ENCODE measurements at regions not wholly inside any gene's neighbourhood (a gene's known extent, or its start where the extent isn't known, plus 50 kb on each side); places are given as distances from the start of the nearest gene placed in this dataset.

DNA sequence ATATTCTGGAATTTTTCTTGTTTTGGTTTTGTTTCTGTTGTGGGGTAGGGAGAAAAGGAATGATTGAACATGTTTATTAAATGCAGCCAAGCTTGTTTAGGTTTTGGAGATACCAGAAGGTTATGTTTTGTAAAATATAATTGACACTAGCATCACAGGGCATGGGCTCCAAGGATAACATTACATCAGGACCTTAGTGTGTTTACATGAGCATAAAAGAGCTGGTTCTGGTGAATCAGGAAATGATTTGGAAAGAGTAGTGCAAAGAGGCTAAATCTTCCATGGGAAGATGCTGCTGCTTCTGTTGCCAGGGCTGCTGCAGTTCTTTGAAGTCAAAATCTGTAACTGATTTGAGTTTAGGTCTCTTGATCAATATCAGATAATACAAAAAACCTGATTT is 118.7 kb downstream of the ETNK1 start (continued):
- no peak for TF ChIP-seq REST (IDR thresholded peaks at IDR 0.05)
- TF ChIP-seq NR2F2 (IDR thresholded peaks at IDR 0.05): no peak
- no peak for TF ChIP-seq GABPA (IDR thresholded peaks at IDR 0.05 in 1 of 2, conservative IDR thresholded peaks at IDR 0.05 in 1 of 2)
- no peak for TF ChIP-seq YY1 (IDR thresholded peaks at IDR 0.05)
- TF ChIP-seq RXRA (IDR thresholded peaks at IDR 0.05): no peak

DNA sequence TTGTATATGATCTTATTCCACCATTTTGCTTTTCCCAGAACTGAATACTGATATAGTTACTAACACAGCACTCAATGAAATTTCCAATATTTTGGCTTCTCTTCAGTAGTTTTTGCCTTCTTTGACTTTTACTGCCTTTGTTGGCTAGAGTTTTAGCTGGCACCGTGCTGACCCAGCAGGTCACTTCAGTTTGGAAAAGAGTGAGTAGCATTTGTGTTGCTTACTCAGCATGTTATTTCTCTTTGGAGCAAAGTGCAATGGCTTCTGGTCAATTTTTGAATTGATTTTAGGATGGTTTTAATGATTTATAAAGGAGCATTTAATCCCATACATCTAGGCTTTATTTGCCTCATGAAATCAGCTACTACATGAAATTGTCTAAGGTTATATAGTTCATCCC is 119.2 kb downstream of the ETNK1 start:
- DNase-seq (ENCODE audit: low spot score): no peak
- Histone ChIP-seq H3K36me3 (ENCODE audit: control insufficient read depth in 4 of 4, insufficient read depth in 3 of 4, low read depth in 1 of 4, low read length in 3 of 4) (no peaks in the 10 kb centered on the region), H3K4me3 (ENCODE audit: low read depth in 1 of 3, low read length in 3 of 3) (no peak overlapping the region), H3K9ac (ENCODE audit: low read depth in 1 of 2, low read length in 2 of 2) (no peak overlapping the region), H3K27me3 (ENCODE audit: control insufficient read depth in 4 of 4, insufficient read depth in 4 of 4, low read length in 3 of 4) (no peaks in the 10 kb centered on the region), H3K9me3 (ENCODE audit: control insufficient read depth in 4 of 4, low read length in 3 of 4) (no peaks in the 10 kb centered on the region), H3K4me1 (ENCODE audit: control insufficient read depth in 4 of 4, insufficient read depth in 4 of 4, low read length in 3 of 4) (peaks cover 0 to 12% (median 7%) of the 10 kb centered on the region in 4 donors), H3K27ac (ENCODE audit: low read depth in 1 of 2, low read length in 2 of 2) (peak overlapping the region in 1 of 2 donors; percentile 29)
- peak; percentile 46 for TF ChIP-seq HNF4G (IDR thresholded peaks at IDR 0.05)
- peak in 1 of 2 donors; percentile 13 for TF ChIP-seq JUND (IDR thresholded peaks at IDR 0.05)
- TF ChIP-seq NR2F2 (IDR thresholded peaks at IDR 0.05): no peak
- TF ChIP-seq RXRA (IDR thresholded peaks at IDR 0.05): peak; percentile 65 to 89
- peak in 1 of 2 donors; percentile 20 for TF ChIP-seq RAD21 (IDR thresholded peaks at IDR 0.05)
- TF ChIP-seq YY1 (IDR thresholded peaks at IDR 0.05): peak; percentile 33
- TF ChIP-seq HNF4A (conservative IDR thresholded peaks at IDR 0.05): peak; percentile 49 to 74
- peak; percentile 64 for TF ChIP-seq SP1 (IDR thresholded peaks at IDR 0.05)
- TF ChIP-seq FOXA2 (IDR thresholded peaks at IDR 0.05): no peak
- WGBS: 30% methylated on average over 1 of the region's 1 CpG

- no peak overlapping the region for H3K27ac ChIP-seq (ENCODE audit: low read depth in 1 of 2, low read length in 2 of 2)
- no peak overlapping the region for H3K9ac ChIP-seq (ENCODE audit: low read depth in 1 of 2, low read length in 2 of 2)
- no peak overlapping the region for H3K4me3 ChIP-seq (ENCODE audit: low read depth in 1 of 3, low read length in 3 of 3)
- H3K4me1 ChIP-seq (ENCODE audit: control insufficient read depth in 4 of 4, insufficient read depth in 4 of 4, low read length in 3 of 4): peaks cover 0 to 12% (median 7%) of the 10 kb centered on the region in 4 donors
- WGBS: 35% methylated on average over 3 of the region's 3 CpGs
- H3K27me3 ChIP-seq (ENCODE audit: control insufficient read depth in 4 of 4, insufficient read depth in 4 of 4, low read length in 3 of 4): no peaks in the 10 kb centered on the region
- DNase-seq (ENCODE audit: low spot score): no peak
- H3K36me3 ChIP-seq (ENCODE audit: control insufficient read depth in 4 of 4, insufficient read depth in 3 of 4, low read depth in 1 of 4, low read length in 3 of 4): no peaks in the 10 kb centered on the region
- TF ChIP-seq TAF1 (conservative IDR thresholded peaks at IDR 0.05) (no peak), ZBTB33 (IDR thresholded peaks at IDR 0.05) (no peak), GABPA (IDR thresholded peaks at IDR 0.05 in 1 of 2, conservative IDR thresholded peaks at IDR 0.05 in 1 of 2) (no peak), YY1 (IDR thresholded peaks at IDR 0.05) (no peak), CTCF (IDR thresholded peaks at IDR 0.05; ENCODE audit: low read depth, low read length, missing input control) (no peak), HNF4A (conservative IDR thresholded peaks at IDR 0.05) (no peak), HNF4G (IDR thresholded peaks at IDR 0.05) (no peak), FOXA2 (IDR thresholded peaks at IDR 0.05) (no peak), JUND (IDR thresholded peaks at IDR 0.05) (no peak), EGR1 (IDR thresholded peaks at IDR 0.05; ENCODE audit: low read depth in 2 of 2) (no peak), FOXA1 (IDR thresholded peaks at IDR 0.05) (no peak), SP1 (IDR thresholded peaks at IDR 0.05) (no peak), RAD21 (IDR thresholded peaks at IDR 0.05) (no peak), REST (IDR thresholded peaks at IDR 0.05) (no peak)
- TF ChIP-seq, protein P1, sequence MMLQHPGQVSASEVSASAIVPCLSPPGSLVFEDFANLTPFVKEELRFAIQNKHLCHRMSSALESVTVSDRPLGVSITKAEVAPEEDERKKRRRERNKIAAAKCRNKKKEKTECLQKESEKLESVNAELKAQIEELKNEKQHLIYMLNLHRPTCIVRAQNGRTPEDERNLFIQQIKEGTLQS (IDR thresholded peaks at IDR 0.05): no peak
- TF ChIP-seq, protein P2, sequence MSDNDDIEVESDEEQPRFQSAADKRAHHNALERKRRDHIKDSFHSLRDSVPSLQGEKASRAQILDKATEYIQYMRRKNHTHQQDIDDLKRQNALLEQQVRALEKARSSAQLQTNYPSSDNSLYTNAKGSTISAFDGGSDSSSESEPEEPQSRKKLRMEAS (IDR thresholded peaks at IDR 0.05): no peak
- no peaks in the 10 kb centered on the region for H3K9me3 ChIP-seq (ENCODE audit: control insufficient read depth in 4 of 4, low read length in 3 of 4)
Observed at GRCh38 chr12:22746720-22747119, 121.7 kb downstream of the ETNK1 start.

All from liver (tissue), 8 donors.